K562 (cell line): ENCODE measurements at regions not wholly inside any gene's neighbourhood (a gene's known extent, or its start where the extent isn't known, plus 50 kb on each side); places are given as distances from the start of the nearest gene placed in this dataset.

Experiments used
- ATAC-seq: fragments of 200-7000 bp; cut with Tn5 transposase; 3 replicates; pipeline ENCODE4 v1.9.1; 2020; ENCODE audit warnings: moderate library complexity
- BruUV-seq: library from RNA; stranded (reverse); fragments of 400-500 nt; replicated peaks from 2 replicates; lab custom pipeline; 2021; lab: Mats Ljungman, UMichigan
- CTCF ChIA-PET: fragments of 300-600 bp; formaldehyde crosslinking; extraction: SDS; loops from one replicate; lab custom pipeline; 2021; ENCODE audit warnings: low intra/inter-chr PET ratio; lab: Yijun Ruan, JAX
- POLR2A ChIA-PET: fragments of 300-600, 350-650 bp; sonication (Branson Sonifier 250); formaldehyde crosslinking; extraction: SDS; loops from one replicate; lab custom pipeline; 2021; ENCODE audit warnings: antibody characterized with exemption, inconsistent platforms; lab: Yijun Ruan, JAX
- DNase-seq, 4 experiments: peaks; one replicate each; pipeline versions ENCODE4 v3.0.0 to v3.0.0-alpha.2; 2011 to 2018; ENCODE audit warnings: low spot score in 3 of 4, mixed read lengths in 3 of 4; ENCODE audit errors: extremely low read depth in 1 of 4
- FAIRE-seq: peaks from 2 replicates; lab custom pipeline; 2011; peaks lifted over from hg19 to GRCh38; lab: Jason Lieb, UNC
- H2AFZ ChIP-seq: 2 replicates; pipeline ENCODE4 v1.6.0; 2011; ENCODE audit warnings: low read depth, low read length, control low read depth, inconsistent platforms
- H3K27ac ChIP-seq: fragments of 200-600 bp; 3 replicates; pipeline ENCODE4 v1.8.0; 2011; ENCODE audit warnings: low read depth, mild to moderate bottlenecking, control low read depth, inconsistent platforms, low read length, moderate library complexity, mixed read lengths; ENCODE audit errors: extremely low read depth
- H3K27me3 ChIP-seq, 2 experiments: fragments of 300-600 bp in 1 of 2; 2 replicates in 1 of 2; 3 replicates in 1 of 2; pipeline versions ENCODE4 v1.6.0 to v1.8.0; 2011; ENCODE audit warnings: inconsistent platforms in 2 of 2, low read length in 2 of 2, mild to moderate bottlenecking in 1 of 2, mixed read lengths in 1 of 2, moderate library complexity in 1 of 2; ENCODE audit not compliant: control insufficient read depth in 2 of 2, insufficient read depth in 2 of 2
- H3K36me3 ChIP-seq: fragments of 300-600 bp; 3 replicates; pipeline ENCODE4 v1.8.0; 2011; ENCODE audit warnings: mild to moderate bottlenecking, low read length, inconsistent platforms; ENCODE audit not compliant: control insufficient read depth, insufficient read depth
- H3K4me1 ChIP-seq, 2 experiments: fragments of 200-600 bp in 1 of 2; replicated peaks in 1 of 2; 2 replicates in 1 of 2; 3 replicates in 1 of 2; pipeline versions ENCODE4 v1.5.1 to v1.8.0; 2011; ENCODE audit warnings: inconsistent platforms in 2 of 2, low read length in 2 of 2, mild to moderate bottlenecking in 1 of 2, mixed read lengths in 1 of 2, moderate library complexity in 1 of 2; ENCODE audit not compliant: control insufficient read depth in 2 of 2, insufficient read depth in 2 of 2
- H3K4me2 ChIP-seq: 2 replicates; pipeline ENCODE4 v1.6.1; 2011; ENCODE audit warnings: low read length, control low read depth, inconsistent platforms, mixed read lengths; ENCODE audit not compliant: insufficient read depth
- H3K4me3 ChIP-seq: fragments of 200-600 bp; sonication (generic), shearing (Covaris generic); 2 replicates; pipeline ENCODE4 v1.5.1; 2016; ENCODE audit warnings: control low read depth, inconsistent platforms
- H3K79me2 ChIP-seq: fragments of 200-600 bp; 3 replicates; pipeline ENCODE4 v1.8.0; 2011; ENCODE audit warnings: low read length, inconsistent platforms; ENCODE audit not compliant: control insufficient read depth, insufficient read depth
- H3K9ac ChIP-seq, 2 experiments: 2 replicates each; pipeline versions ENCODE4 v1.6.0 to v1.6.1; 2011; ENCODE audit warnings: low read depth in 2 of 2, low read length in 2 of 2, control low read depth in 1 of 2, inconsistent platforms in 1 of 2, mild to moderate bottlenecking in 1 of 2, mixed read lengths in 1 of 2; ENCODE audit not compliant: insufficient read depth in 1 of 2
- H3K9me1 ChIP-seq: one replicate; pipeline ENCODE4 v1.6.0; 2011; ENCODE audit warnings: inconsistent platforms, mild to moderate bottlenecking, low read length, moderate library complexity; ENCODE audit not compliant: control insufficient read depth, insufficient read depth
- H3K9me3 ChIP-seq: replicated peaks from 2 replicates; pipeline ENCODE4 v1.5.1; 2011; ENCODE audit warnings: low read depth, low read length, inconsistent platforms; ENCODE audit not compliant: control insufficient read depth, insufficient read depth
- H4K20me1 ChIP-seq: replicated peaks from 2 replicates; pipeline ENCODE4 v1.6.1; 2011; ENCODE audit warnings: low read length, inconsistent platforms, mixed read lengths; ENCODE audit not compliant: control insufficient read depth, insufficient read depth
- CBFA2T2 ChIP-seq: fragments of 450-650 bp; conservative IDR thresholded peaks from 2 replicates; pipeline ENCODE4 v1.6.1; 2017; ENCODE audit warnings: mild to moderate bottlenecking
- SMARCA5 ChIP-seq: fragments of 450-650 bp; IDR thresholded peaks from 2 replicates; pipeline ENCODE4 v1.6.1; 2016
- SP1 ChIP-seq: sonication (generic); formaldehyde crosslinking; IDR thresholded peaks from 2 replicates; pipeline ENCODE4 v1.8.1; 2022; ENCODE audit warnings: mild to moderate bottlenecking, missing genetic modification reagents
- TEAD1 ChIP-seq, 2 experiments: fragments of 450-650 bp in 1 of 2; sonication (generic) in 1 of 2; formaldehyde crosslinking; IDR thresholded peaks; 2 replicates each; pipeline versions ENCODE4 v1.4.0 to v1.8.0; 2020 to 2022; ENCODE audit warnings: mild to moderate bottlenecking in 2 of 2, missing genetic modification reagents in 1 of 2
- YY1 ChIP-seq, 3 experiments: IDR thresholded peaks; 2 replicates each; pipeline ENCODE4 v1.6.1; 2011; ENCODE audit warnings: low read length in 2 of 3, mild to moderate bottlenecking in 2 of 3, moderate library complexity in 2 of 3, borderline replicate concordance in 1 of 3, control low read depth in 1 of 3, low read depth in 1 of 3; ENCODE audit not compliant: insufficient read depth in 3 of 3, insufficient replicate concordance in 2 of 3, control insufficient read depth in 1 of 3, insufficient read length in 1 of 3; ENCODE audit errors: extremely low read depth in 1 of 3
- WGBS: fragments of 100-300 bp; shearing (Covaris generic); methylation state at CpG from one replicate; pipeline ENCODE4 v1.1.6; 2016; ENCODE audit warnings: low coverage, mixed read lengths; ENCODE audit not compliant: insufficient coverage; ENCODE audit errors: missing lambda C conversion rate; 5-methylcytosine and 5-hydroxymethylcytosine counted together
- in situ Hi-C: fragments of 300-500 bp; cut with MboI; formaldehyde crosslinking; loops from 4 replicates; pipeline ENCODE4 v1.15.0; 2018; ENCODE audit warnings: inconsistent platforms, mixed read lengths
- intact Hi-C: fragments of 100-400 bp; cut with micrococcal nuclease; formaldehyde crosslinking; loops from 2 replicates; pipeline ENCODE4 v1.14.2; 2022
- TF ChIP-seq, protein P1 (sequence below): fragments of 450-650 bp; formaldehyde crosslinking; conservative IDR thresholded peaks from 2 replicates; pipeline ENCODE4 v1.4.0; 2022; ENCODE audit warnings: mild to moderate bottlenecking, missing genetic modification characterization
- TF ChIP-seq, protein P2 (sequence below): fragments of 450-650 bp; formaldehyde crosslinking; IDR thresholded peaks from 2 replicates; pipeline ENCODE4 v1.4.0; 2020; ENCODE audit warnings: mild to moderate bottlenecking, moderate library complexity
- TF ChIP-seq, protein P3 (sequence below): fragments of 250-450 bp; sonication (Bioruptor Pico); IDR thresholded peaks from 2 replicates; pipeline ENCODE4 v1.5.0; 2020; ENCODE audit warnings: mild to moderate bottlenecking, borderline replicate concordance

DNA sequence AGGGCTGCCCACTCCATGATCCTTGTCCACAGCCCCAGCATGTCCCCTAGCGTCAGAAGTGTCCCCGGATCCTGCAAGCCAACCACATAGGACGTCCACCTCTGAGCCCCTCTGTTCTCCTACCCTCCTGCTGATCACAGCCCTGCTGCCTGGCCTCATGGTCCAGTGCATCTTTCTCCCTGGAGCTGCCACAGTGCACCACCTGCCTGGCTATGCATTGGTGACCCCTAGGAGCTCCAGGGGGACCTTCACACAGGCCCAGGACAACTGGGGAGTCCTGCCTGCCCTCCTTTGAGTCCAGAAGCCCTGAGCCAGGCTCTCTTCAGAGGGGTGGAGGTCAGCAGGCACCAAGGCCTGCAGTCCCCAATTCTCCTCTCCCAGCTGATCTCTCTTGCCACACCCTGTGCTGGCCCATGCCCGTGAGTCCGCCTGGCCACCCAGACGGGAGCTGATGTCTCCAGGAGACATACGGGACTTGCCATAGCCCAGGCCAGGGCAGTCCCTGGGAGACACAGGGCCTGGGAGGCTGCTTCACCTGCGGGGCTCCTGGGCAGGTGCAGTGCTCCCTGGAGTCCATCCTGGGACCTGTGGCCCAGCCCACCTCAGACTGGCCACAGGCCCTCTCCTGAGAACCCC, 77.4 kb upstream of the RET start:
- no TSS peak for BruUV-seq
- in situ Hi-C loops, result no loop called here
- no peaks in the 10 kb centered on the region for H3K4me1 ChIP-seq
- H3K9ac ChIP-seq, result no peak overlapping the region
- no peak overlapping the region for H2AFZ ChIP-seq
- H3K9me3 ChIP-seq, result no peaks in the 10 kb centered on the region
- no peaks in the 10 kb centered on the region for H3K9me1 ChIP-seq
- H3K4me2 ChIP-seq, result no peak overlapping the region
- FAIRE-seq (no peak), ATAC-seq (no peak; the same call in 2 of the 3 replicates), DNase-seq (no peak)
- POLR2A ChIA-PET, result no interaction called here
- no peaks in the 10 kb centered on the region for H3K36me3 ChIP-seq
- no peak for TF ChIP-seq CBFA2T2
- TF ChIP-seq, protein P1, sequence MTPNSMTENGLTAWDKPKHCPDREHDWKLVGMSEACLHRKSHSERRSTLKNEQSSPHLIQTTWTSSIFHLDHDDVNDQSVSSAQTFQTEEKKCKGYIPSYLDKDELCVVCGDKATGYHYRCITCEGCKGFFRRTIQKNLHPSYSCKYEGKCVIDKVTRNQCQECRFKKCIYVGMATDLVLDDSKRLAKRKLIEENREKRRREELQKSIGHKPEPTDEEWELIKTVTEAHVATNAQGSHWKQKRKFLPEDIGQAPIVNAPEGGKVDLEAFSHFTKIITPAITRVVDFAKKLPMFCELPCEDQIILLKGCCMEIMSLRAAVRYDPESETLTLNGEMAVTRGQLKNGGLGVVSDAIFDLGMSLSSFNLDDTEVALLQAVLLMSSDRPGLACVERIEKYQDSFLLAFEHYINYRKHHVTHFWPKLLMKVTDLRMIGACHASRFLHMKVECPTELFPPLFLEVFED (CRISPR knock-in tag), result no peak
- CTCF ChIA-PET, result no interaction called here
- intact Hi-C loops, result no loop called here
- no peak overlapping the region for H3K27ac ChIP-seq
- no peaks in the 10 kb centered on the region for H3K27me3 ChIP-seq
- 1% methylated on average over 8 of the region's 8 CpGs for WGBS
- H3K4me3 ChIP-seq, result no peak overlapping the region
- peaks cover 6% of the 10 kb centered on the region; the same call in 1 of the 2 replicates for H4K20me1 ChIP-seq
- no peaks in the 10 kb centered on the region for H3K79me2 ChIP-seq

DNA sequence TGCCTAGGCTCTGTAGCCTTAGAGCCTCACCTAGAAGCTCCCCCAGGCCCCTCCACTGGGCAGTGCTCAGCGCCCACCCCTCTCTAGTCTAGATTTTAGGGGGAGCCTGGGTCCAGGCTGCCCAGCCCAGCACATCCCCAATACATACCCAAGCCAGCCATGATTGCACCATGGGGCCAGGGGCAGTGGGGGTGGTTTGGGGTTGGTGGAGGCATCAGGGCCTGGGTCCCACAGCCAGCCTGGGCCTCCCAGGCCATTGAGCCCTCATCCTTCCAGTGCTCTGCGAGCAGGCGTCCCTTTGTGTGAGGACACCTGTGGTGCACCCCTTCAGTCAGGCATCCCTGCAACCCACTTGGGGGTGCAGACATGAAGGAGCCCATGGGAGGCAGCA, 76.9 kb upstream of the RET start:
- Histone ChIP-seq H3K4me2 (no peak overlapping the region), H3K4me3 (no peak overlapping the region), H3K4me1 (no peaks in the 10 kb centered on the region), H3K79me2 (no peaks in the 10 kb centered on the region), H3K36me3 (no peaks in the 10 kb centered on the region), H2AFZ (no peak overlapping the region), H3K9ac (no peak overlapping the region), H3K27ac (no peak overlapping the region), H3K9me1 (no peaks in the 10 kb centered on the region), H3K27me3 (no peaks in the 10 kb centered on the region), H3K9me3 (no peaks in the 10 kb centered on the region), H4K20me1 (peaks cover 6% of the 10 kb centered on the region; the same call in 1 of the 2 replicates)
- no TSS peak for BruUV-seq
- DNase-seq, result peak in 1 of 4 experiments; percentile 4
- ATAC-seq, result no peak
- intact Hi-C loops, result no loop called here
- 0% methylated on average over 3 of the region's 3 CpGs for WGBS
- ChIA-PET POLR2A (no interaction called here), CTCF (no interaction called here)
- in situ Hi-C loops, result no loop called here
- no peak for FAIRE-seq
- no peak for TF ChIP-seq TEAD1 (CRISPR knock-in tag; IDR thresholded peaks at IDR 0.05)
- TF ChIP-seq, protein P2, sequence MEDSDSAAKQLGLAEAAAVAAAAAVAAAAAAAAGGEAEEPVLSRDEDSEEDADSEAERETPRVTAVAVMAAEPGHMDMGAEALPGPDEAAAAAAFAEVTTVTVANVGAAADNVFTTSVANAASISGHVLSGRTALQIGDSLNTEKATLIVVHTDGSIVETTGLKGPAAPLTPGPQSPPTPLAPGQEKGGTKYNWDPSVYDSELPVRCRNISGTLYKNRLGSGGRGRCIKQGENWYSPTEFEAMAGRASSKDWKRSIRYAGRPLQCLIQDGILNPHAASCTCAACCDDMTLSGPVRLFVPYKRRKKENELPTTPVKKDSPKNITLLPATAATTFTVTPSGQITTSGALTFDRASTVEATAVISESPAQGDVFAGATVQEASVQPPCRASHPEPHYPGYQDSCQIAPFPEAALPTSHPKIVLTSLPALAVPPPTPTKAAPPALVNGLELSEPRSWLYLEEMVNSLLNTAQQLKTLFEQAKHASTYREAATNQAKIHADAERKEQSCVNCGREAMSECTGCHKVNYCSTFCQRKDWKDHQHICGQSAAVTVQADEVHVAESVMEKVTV (CRISPR knock-in tag), result no peak
- TF ChIP-seq SP1, result no peak
- TF ChIP-seq SMARCA5, result no peak
- TF ChIP-seq, protein P3, sequence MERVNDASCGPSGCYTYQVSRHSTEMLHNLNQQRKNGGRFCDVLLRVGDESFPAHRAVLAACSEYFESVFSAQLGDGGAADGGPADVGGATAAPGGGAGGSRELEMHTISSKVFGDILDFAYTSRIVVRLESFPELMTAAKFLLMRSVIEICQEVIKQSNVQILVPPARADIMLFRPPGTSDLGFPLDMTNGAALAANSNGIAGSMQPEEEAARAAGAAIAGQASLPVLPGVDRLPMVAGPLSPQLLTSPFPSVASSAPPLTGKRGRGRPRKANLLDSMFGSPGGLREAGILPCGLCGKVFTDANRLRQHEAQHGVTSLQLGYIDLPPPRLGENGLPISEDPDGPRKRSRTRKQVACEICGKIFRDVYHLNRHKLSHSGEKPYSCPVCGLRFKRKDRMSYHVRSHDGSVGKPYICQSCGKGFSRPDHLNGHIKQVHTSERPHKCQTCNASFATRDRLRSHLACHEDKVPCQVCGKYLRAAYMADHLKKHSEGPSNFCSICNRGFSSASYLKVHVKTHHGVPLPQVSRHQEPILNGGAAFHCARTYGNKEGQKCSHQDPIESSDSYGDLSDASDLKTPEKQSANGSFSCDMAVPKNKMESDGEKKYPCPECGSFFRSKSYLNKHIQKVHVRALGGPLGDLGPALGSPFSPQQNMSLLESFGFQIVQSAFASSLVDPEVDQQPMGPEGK, result no peak
- TF ChIP-seq YY1 (IDR thresholded peaks at IDR 0.05; ENCODE audit: borderline replicate concordance in 1 of 3, control insufficient read depth in 1 of 3, extremely low read depth in 1 of 3, insufficient read depth in 3 of 3, insufficient read length in 1 of 3, insufficient replicate concordance in 2 of 3, low read depth in 1 of 3, low read length in 2 of 3), result no peak
